GM18499 (cell line): ENCODE measurements at regions not wholly inside any gene's neighbourhood (a gene's known extent, or its start where the extent isn't known, plus 50 kb on each side); places are given as distances from the start of the nearest gene placed in this dataset.
"Not testable (repeated sequence)": the region's sequence is repeated elsewhere in the genome, so short reads cannot be mapped to it uniquely, and the experiment has no call there.

Experiments
- ATAC-seq: cut with Tn5 transposase; IDR thresholded peaks from one replicate; pipeline ENCODE4 v1.9.1; 2021; ENCODE audit warnings: moderate number of reproducible peaks; ENCODE audit not compliant: insufficient read depth, unreplicated experiment

- ATAC-seq, result no peak
Measured at GRCh38 chr2:167803449-167803988, 443.9 kb downstream of the STK39 start.

GRCh38 chr2:167794554-167795255, 452.7 kb downstream of the STK39 start:
- ATAC-seq, result no peak

GRCh38 chr2:167793725-167794124, 453.7 kb downstream of the STK39 start:
- no peak for ATAC-seq

- no peak for ATAC-seq
Measured at GRCh38 chr2:167792126-167792525, 455.3 kb downstream of the STK39 start.

- no peak for ATAC-seq
Measured at GRCh38 chr2:167790781-167791450, 456.5 kb downstream of the STK39 start.

- ATAC-seq, result no peak
Measured at GRCh38 chr2:167790189-167790588, 457.2 kb downstream of the STK39 start.

- no peak for ATAC-seq
Measured at GRCh38 chr2:167787562-167787961, 459.8 kb downstream of the STK39 start.

- no peak for ATAC-seq
Measured at GRCh38 chr2:167787021-167787420, 460.4 kb downstream of the STK39 start.

- ATAC-seq, result no peak
Measured at GRCh38 chr2:167785606-167786216, 461.7 kb downstream of the STK39 start.

GRCh38 chr2:167784084-167784425, 463.3 kb downstream of the STK39 start:
- no peak for ATAC-seq

GRCh38 chr2:167783261-167784083, 463.9 kb downstream of the STK39 start:
- ATAC-seq, result no peak

- ATAC-seq, result not testable (repeated sequence)
Measured at GRCh38 chr2:167781629-167782028, 465.8 kb downstream of the STK39 start.

- no peak for ATAC-seq
Measured at GRCh38 chr2:167776359-167776758, 471.0 kb downstream of the STK39 start.

GRCh38 chr2:167771628-167772027, 475.8 kb downstream of the STK39 start:
- no peak for ATAC-seq

- ATAC-seq, result no peak
Measured at GRCh38 chr2:167769020-167769419, 478.4 kb downstream of the STK39 start.

- ATAC-seq, result no peak
Measured at GRCh38 chr2:167767830-167768229, 479.6 kb downstream of the STK39 start.

GRCh38 chr2:167764772-167765341, 482.5 kb downstream of the STK39 start:
- no peak for ATAC-seq

GRCh38 chr2:167761465-167762136, 485.8 kb downstream of the STK39 start:
- ATAC-seq, result no peak

- no peak for ATAC-seq
Measured at GRCh38 chr2:167759531-167759930, 487.9 kb downstream of the STK39 start.

GRCh38 chr2:167758292-167758691, 489.1 kb downstream of the STK39 start:
- no peak for ATAC-seq
